NB4 (cell line): ENCODE measurements at regions not wholly inside any gene's neighbourhood (a gene's known extent, or its start where the extent isn't known, plus 50 kb on each side); places are given as distances from the start of the nearest gene placed in this dataset.

Experiments
- DNase-seq: peaks from one replicate; pipeline ENCODE4 v3.0.0; 2010; ENCODE audit warnings: low read depth
- H3K4me3 ChIP-seq: one replicate; pipeline ENCODE4 v1.5.1; 2011; ENCODE audit warnings: mild to moderate bottlenecking, low read depth, low read length, moderate library complexity
- MYC ChIP-seq: IDR thresholded peaks from 2 replicates; pipeline ENCODE4 v1.6.1; 2011; ENCODE audit warnings: low read depth, low read length
- POLR2A ChIP-seq: IDR thresholded peaks from 2 replicates; pipeline ENCODE4 v1.6.1; 2011; ENCODE audit warnings: mild to moderate bottlenecking; ENCODE audit not compliant: insufficient read length; ENCODE audit errors: extremely low read depth
- TF ChIP-seq, protein P1 (sequence below): IDR thresholded peaks from 2 replicates; pipeline ENCODE4 v1.6.1; 2011; ENCODE audit warnings: low read depth, low read length
- TF ChIP-seq, protein P2 (sequence below): IDR thresholded peaks from one replicate; pipeline ENCODE4 v1.5.1; 2012; ENCODE audit warnings: low read depth, low read length

DNA sequence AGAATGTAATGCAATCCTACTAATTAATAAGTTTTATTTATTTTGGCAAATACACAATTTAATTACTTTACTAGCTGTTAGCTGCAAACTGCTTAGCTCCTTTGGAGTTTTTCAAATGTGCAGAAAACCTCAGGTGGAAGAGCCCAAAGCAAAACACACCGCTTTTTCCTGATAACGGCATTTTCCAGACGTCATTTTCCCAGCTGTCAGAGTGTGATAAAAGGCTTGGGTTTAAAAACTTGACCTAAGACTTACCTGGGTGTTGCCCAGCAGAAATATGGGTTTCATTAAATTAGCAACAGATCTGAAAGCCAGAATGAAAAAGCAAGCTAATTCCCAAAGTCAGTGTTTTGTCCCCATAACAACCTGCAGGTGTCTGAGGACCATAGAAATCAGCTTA lies 204.0 kb upstream of the HMCN1 start:
- TF ChIP-seq MYC (no peak), POLR2A (no peak)
- TF ChIP-seq, protein P1, sequence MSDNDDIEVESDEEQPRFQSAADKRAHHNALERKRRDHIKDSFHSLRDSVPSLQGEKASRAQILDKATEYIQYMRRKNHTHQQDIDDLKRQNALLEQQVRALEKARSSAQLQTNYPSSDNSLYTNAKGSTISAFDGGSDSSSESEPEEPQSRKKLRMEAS: no peak
- TF ChIP-seq, protein P2, sequence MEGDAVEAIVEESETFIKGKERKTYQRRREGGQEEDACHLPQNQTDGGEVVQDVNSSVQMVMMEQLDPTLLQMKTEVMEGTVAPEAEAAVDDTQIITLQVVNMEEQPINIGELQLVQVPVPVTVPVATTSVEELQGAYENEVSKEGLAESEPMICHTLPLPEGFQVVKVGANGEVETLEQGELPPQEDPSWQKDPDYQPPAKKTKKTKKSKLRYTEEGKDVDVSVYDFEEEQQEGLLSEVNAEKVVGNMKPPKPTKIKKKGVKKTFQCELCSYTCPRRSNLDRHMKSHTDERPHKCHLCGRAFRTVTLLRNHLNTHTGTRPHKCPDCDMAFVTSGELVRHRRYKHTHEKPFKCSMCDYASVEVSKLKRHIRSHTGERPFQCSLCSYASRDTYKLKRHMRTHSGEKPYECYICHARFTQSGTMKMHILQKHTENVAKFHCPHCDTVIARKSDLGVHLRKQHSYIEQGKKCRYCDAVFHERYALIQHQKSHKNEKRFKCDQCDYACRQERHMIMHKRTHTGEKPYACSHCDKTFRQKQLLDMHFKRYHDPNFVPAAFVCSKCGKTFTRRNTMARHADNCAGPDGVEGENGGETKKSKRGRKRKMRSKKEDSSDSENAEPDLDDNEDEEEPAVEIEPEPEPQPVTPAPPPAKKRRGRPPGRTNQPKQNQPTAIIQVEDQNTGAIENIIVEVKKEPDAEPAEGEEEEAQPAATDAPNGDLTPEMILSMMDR: no peak
- H3K4me3 ChIP-seq: no peak overlapping the region
- no peak for DNase-seq

DNA sequence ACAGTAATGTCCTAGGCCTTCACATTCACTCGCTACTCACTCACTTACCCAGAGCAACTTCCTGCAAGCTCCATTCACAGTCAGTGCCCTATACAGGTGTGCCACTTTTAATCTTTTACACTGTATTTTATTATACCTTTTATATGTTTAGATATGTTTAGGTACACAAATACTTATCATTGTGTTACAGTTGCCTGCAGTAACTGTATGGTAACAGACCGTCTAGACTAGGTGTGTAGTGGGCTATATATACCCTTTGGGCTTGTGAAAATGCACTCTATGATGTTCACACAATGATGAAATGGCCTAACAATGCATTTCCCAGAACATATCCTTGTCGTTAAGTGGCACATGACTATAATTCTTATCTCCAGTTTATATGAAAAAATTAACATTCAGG lies 204.5 kb upstream of the HMCN1 start:
- TF ChIP-seq, protein P1: no peak
- TF ChIP-seq POLR2A: no peak
- no peak for TF ChIP-seq MYC
- TF ChIP-seq, protein P2: no peak
- no peak for DNase-seq
- H3K4me3 ChIP-seq: no peak overlapping the region

DNA sequence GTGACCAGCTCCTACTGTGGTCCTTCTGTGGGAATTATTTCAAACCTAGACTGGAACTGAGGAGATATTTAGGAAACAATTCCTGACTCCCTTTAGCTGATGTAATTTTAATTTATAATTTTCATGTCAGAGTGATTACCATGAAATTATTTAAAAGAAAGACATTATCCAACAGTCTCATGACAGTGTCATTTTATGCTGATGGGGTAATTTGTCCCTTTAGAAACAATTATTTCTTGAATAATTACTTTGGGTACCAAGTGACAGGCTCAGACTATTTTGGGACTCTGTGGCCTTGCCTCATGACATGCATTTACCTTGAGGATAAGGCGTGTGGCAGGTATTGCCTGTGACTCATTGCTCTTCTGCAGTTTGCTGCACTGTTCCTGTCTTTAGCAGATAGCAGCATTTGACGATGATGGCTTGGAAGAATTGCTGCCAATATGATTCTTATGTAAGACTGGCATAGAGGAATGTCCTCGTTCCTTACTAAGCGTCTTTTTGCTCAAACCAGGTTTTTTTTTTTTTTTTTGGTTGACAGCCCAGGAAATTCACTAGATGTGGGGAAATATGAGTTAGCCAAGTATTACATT lies 206.0 kb upstream of the HMCN1 start:
- no peak for DNase-seq
- H3K4me3 ChIP-seq: no peak overlapping the region
- TF ChIP-seq MYC: no peak
- no peak for TF ChIP-seq POLR2A
- TF ChIP-seq, protein P2: no peak
- TF ChIP-seq, protein P1: no peak

DNA sequence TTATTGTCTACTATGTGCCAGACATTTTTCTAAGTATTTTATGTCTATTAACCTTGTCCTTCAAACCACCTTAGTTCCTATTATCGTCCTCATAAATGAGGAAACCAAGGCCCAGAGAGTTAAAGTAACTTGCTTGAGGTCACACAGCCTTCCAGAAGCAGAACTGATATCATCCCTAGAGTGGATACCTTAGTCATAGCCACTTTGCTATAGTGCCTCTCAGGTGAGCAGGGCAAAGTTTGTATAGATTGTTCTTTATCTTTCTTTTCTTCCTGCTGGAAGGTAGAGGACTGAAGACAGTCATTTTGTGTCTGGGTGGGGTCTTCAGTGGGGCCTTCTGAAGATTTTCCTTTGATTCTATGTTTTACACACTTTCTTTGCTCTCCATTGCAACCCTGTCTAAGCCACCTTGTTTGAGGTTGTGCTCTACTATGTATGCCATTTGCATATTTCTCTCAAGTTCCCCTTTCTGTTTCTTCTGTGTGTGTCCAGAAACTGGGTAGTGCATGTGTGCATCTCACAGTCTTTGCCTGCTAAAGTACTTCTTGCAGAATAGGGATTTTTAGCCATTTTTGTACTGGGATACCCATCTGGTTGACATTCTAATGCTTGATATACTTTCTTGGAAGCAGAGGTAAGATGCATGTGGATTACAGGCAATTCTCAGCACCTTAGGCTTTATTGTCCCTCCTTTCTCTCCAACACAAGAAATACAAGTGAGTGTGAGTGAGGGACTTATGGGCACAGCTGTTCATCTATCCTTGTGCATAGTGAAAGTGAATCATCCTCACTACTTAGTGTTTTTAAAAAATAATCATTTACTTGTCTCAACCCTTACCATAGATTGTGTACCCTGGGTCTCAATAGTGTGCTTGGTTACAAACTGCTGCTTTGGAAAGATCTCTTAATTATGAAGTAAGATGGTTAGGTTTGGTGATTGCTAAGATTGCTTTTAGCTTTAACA lies 207.6 kb upstream of the HMCN1 start:
- TF ChIP-seq, protein P1: no peak
- TF ChIP-seq POLR2A (no peak), MYC (no peak)
- TF ChIP-seq, protein P2: no peak
- H3K4me3 ChIP-seq: no peak overlapping the region

GRCh38 chr1:185520188-185520920 lies 203.3 kb upstream of the IVNS1ABP start:
- H3K4me3 ChIP-seq: no peak overlapping the region
- peak; percentile 20 for DNase-seq
- TF ChIP-seq POLR2A (no peak), MYC (no peak)
- TF ChIP-seq, protein P1: no peak
- TF ChIP-seq, protein P2: no peak

More for the DNA sequence above, 207.6 kb upstream of the HMCN1 start:
- peak; percentile 14 for DNase-seq
